Cardiac muscle cell (in vitro differentiated cells and primary cell): ENCODE measurements at regions not wholly inside any gene's neighbourhood (a gene's known extent, or its start where the extent isn't known, plus 50 kb on each side); places are given as distances from the start of the nearest gene placed in this dataset.

Experiments
- DNase-seq, 2 donors: peaks; one replicate each; pipeline versions ENCODE4 v3.0.0 to v3.0.0-alpha.2; 2010 to 2017; ENCODE audit warnings: low read depth in 1 of 2, low spot score in 1 of 2
- H3K27ac ChIP-seq: fragments of 200-600 bp; sonication (generic); 2 replicates; pipeline ENCODE4 v1.5.1; 2016
- H3K27me3 ChIP-seq: fragments of 200-600 bp; sonication (generic); 2 replicates; pipeline ENCODE4 v1.6.0; 2016; ENCODE audit warnings: control low read depth
- H3K36me3 ChIP-seq: fragments of 200-600 bp; sonication (generic); 2 replicates; pipeline ENCODE4 v1.5.1; 2016; ENCODE audit warnings: control low read depth
- H3K4me1 ChIP-seq: fragments of 200-600 bp; sonication (generic); 2 replicates; pipeline ENCODE4 v1.8.1; 2017; ENCODE audit warnings: low read depth, mild to moderate bottlenecking, mixed run types
- H3K4me3 ChIP-seq: fragments of 200-600 bp; sonication (generic); 2 replicates; pipeline ENCODE4 v1.5.1; 2016; ENCODE audit warnings: mild to moderate bottlenecking
- H3K9me3 ChIP-seq: fragments of 200-600 bp; sonication (generic); 2 replicates; pipeline ENCODE4 v1.5.1; 2017; ENCODE audit warnings: low read depth, mild to moderate bottlenecking, control low read depth
- TF ChIP-seq, protein P1 (sequence below): IDR thresholded peaks from 2 replicates; pipeline ENCODE4 v1.5.1; 2012; ENCODE audit warnings: low read depth, mild to moderate bottlenecking, low read length

GRCh38 chr12:24099576-24099975, 150.1 kb upstream of the SOX5 start:
- no peaks in the 10 kb centered on the region for H3K4me1 ChIP-seq
- no peaks in the 10 kb centered on the region for H3K27me3 ChIP-seq
- H3K27ac ChIP-seq: no peak overlapping the region
- no peaks in the 10 kb centered on the region for H3K36me3 ChIP-seq
- no peak overlapping the region for H3K4me3 ChIP-seq
- no peaks in the 10 kb centered on the region for H3K9me3 ChIP-seq
- TF ChIP-seq, protein P1, sequence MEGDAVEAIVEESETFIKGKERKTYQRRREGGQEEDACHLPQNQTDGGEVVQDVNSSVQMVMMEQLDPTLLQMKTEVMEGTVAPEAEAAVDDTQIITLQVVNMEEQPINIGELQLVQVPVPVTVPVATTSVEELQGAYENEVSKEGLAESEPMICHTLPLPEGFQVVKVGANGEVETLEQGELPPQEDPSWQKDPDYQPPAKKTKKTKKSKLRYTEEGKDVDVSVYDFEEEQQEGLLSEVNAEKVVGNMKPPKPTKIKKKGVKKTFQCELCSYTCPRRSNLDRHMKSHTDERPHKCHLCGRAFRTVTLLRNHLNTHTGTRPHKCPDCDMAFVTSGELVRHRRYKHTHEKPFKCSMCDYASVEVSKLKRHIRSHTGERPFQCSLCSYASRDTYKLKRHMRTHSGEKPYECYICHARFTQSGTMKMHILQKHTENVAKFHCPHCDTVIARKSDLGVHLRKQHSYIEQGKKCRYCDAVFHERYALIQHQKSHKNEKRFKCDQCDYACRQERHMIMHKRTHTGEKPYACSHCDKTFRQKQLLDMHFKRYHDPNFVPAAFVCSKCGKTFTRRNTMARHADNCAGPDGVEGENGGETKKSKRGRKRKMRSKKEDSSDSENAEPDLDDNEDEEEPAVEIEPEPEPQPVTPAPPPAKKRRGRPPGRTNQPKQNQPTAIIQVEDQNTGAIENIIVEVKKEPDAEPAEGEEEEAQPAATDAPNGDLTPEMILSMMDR: no peak
- no peak for DNase-seq

GRCh38 chr12:24095245-24095644, 145.8 kb upstream of the SOX5 start:
- Histone ChIP-seq H3K27me3 (no peaks in the 10 kb centered on the region), H3K4me3 (no peak overlapping the region), H3K27ac (no peak overlapping the region), H3K4me1 (peaks cover 5% of the 10 kb centered on the region), H3K36me3 (no peaks in the 10 kb centered on the region), H3K9me3 (no peaks in the 10 kb centered on the region)
- DNase-seq: no peak
- TF ChIP-seq, protein P1: no peak

GRCh38 chr12:24089510-24089890, 140.0 kb upstream of the SOX5 start:
- TF ChIP-seq, protein P1: no peak
- Histone ChIP-seq H3K4me3 (no peak overlapping the region), H3K27ac (no peak overlapping the region), H3K9me3 (no peaks in the 10 kb centered on the region), H3K36me3 (no peaks in the 10 kb centered on the region), H3K27me3 (no peaks in the 10 kb centered on the region), H3K4me1 (peaks cover 5% of the 10 kb centered on the region)
- no peak for DNase-seq

- no peak overlapping the region for H3K4me3 ChIP-seq
- TF ChIP-seq, protein P1: no peak
- H3K4me1 ChIP-seq: peaks cover 5% of the 10 kb centered on the region
- H3K36me3 ChIP-seq: no peaks in the 10 kb centered on the region
- H3K27ac ChIP-seq: no peak overlapping the region
- H3K27me3 ChIP-seq: no peaks in the 10 kb centered on the region
- H3K9me3 ChIP-seq: no peaks in the 10 kb centered on the region
- DNase-seq: no peak
Observed at GRCh38 chr12:24088751-24089509, 139.5 kb upstream of the SOX5 start.

- H3K4me3 ChIP-seq: no peak overlapping the region
- H3K9me3 ChIP-seq: no peaks in the 10 kb centered on the region
- H3K4me1 ChIP-seq: peaks cover 5% of the 10 kb centered on the region
- DNase-seq: no peak
- TF ChIP-seq, protein P1: no peak
- no peak overlapping the region for H3K27ac ChIP-seq
- no peaks in the 10 kb centered on the region for H3K36me3 ChIP-seq
- H3K27me3 ChIP-seq: no peaks in the 10 kb centered on the region
Observed at GRCh38 chr12:24087294-24087693, 137.8 kb upstream of the SOX5 start.

DNA sequence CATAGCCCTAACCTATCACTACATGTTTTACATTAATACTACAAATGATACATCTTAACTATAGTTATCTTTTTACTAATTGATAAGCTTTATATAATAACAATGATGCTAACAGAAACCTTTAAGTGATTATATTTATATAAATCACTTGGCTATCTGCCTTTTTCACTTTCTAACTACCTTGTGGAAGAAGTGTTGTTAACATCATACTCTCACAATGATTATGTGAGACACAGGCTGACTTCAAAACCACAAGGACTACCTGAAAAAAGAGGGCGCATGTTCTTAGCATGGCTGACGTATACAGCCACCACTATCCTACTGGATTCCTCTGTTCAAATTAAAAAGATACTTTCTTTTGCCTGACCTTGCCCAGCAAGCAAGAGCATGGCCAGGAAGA, 135.3 kb upstream of the SOX5 start:
- H3K27me3 ChIP-seq: no peaks in the 10 kb centered on the region
- no peaks in the 10 kb centered on the region for H3K36me3 ChIP-seq
- H3K9me3 ChIP-seq: no peaks in the 10 kb centered on the region
- TF ChIP-seq, protein P1: no peak
- H3K4me3 ChIP-seq: no peak overlapping the region
- H3K4me1 ChIP-seq: no peaks in the 10 kb centered on the region
- no peak for DNase-seq
- H3K27ac ChIP-seq: no peak overlapping the region
